ENCODE measurements at regions not wholly inside any gene's neighbourhood (a gene's known extent, or its start where the extent isn't known, plus 50 kb on each side); places are given as distances from the start of the nearest gene placed in this dataset.

DNA sequence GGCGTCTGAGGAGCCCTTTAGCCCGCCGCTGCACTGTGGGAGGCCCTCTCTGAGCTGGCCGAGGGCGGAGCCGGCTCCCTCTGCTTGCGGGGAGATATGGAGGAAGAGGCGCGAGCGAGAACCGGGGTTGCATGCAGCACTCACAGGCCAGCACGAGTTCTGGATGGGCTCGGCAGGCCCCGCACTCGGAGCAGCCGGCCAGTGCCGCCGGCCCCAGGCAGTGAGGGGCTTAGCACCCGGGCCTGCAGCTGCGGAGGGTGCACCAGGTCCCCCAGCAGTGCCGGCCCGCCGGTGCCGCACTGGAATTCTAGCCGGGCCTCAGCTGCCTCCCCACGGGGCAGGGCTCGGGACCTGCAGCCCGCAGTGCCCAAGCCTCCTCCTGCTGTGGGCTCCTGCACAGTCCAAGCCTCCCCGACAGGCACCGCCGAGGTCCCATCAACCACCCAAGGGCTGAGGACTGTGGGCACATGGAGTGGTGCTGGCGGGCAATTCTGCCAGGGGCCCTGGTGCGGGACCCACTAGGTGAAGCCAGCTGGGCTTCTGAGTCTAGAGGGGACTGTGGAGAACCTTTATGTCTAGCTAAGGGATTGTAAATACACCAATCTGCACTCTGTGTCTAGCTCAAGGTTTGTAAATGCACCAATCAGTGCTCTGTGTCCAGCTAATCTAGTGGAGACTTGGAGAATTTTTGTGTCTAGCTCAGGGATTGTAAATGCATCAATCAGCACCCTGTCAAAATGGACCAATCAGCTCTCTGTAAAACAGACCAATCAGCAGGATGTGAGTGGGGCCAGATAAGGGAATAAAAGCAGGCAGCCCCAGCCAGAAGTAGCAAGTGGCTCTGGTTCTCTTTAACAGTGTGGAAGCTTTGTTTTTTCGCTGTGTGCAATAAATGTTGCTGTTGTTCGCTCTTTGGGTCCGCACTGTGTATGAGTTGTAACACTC is 329.7 kb upstream of the JARID2 start:
- 95% methylated on average over 36 of the region's 36 CpGs for WGBS
- H3K18ac ChIP-seq (ENCODE audit: low read depth in 1 of 2, low read length in 2 of 2) = peak overlapping the region; percentile 14 to 24
- no peak overlapping the region for H3K4ac ChIP-seq (ENCODE audit: low read depth in 1 of 2, low read length in 2 of 2)
- no peak overlapping the region for H3K4me2 ChIP-seq (ENCODE audit: low read length, poor library complexity, severe bottlenecking)
- H3K4me1 ChIP-seq (ENCODE audit: control insufficient read depth, insufficient read depth, low read depth, low read length) = no peaks in the 10 kb centered on the region
- no peak overlapping the region for H3K9ac ChIP-seq (ENCODE audit: low read length)
- H4K91ac ChIP-seq (ENCODE audit: low read length) = peak overlapping the region; percentile 9
- no peak overlapping the region for H2AFZ ChIP-seq (ENCODE audit: low read depth, low read length)
- H3K36me3 ChIP-seq (ENCODE audit: control insufficient read depth in 1 of 2, insufficient read depth in 2 of 2, low read depth in 1 of 2, low read length in 2 of 2) = no peaks in the 10 kb centered on the region
- H4K8ac ChIP-seq (ENCODE audit: low read length) = peak overlapping the region; percentile 73
- no peak overlapping the region for H2BK15ac ChIP-seq (ENCODE audit: low read depth, poor library complexity, severe bottlenecking)
- no peak overlapping the region for H3K4me3 ChIP-seq (ENCODE audit: insufficient read depth in 1 of 2, low read depth in 1 of 2, low read length in 2 of 2)
- DNase-seq = no peak
- peak overlapping the region in 1 of 2 experiments; percentile 21 for H3K14ac ChIP-seq (ENCODE audit: low read length in 2 of 2)
- no peaks in the 10 kb centered on the region for H3K9me3 ChIP-seq (ENCODE audit: control insufficient read depth, low read length)
- H2BK5ac ChIP-seq (ENCODE audit: low read depth, low read length, poor library complexity, severe bottlenecking) = no peak overlapping the region
- no peak overlapping the region for H2BK12ac ChIP-seq (ENCODE audit: low read length in 2 of 2)
- no peak overlapping the region for H3K27ac ChIP-seq (ENCODE audit: low read length, poor library complexity, severe bottlenecking)
- H3K79me1 ChIP-seq (replicated peaks; ENCODE audit: low read length, poor library complexity, severe bottlenecking) = no peaks in the 10 kb centered on the region
- H2BK120ac ChIP-seq (ENCODE audit: low read depth, low read length) = no peak overlapping the region
- H3K27me3 ChIP-seq (ENCODE audit: control insufficient read depth in 1 of 2, insufficient read depth in 1 of 2, low read length in 2 of 2) = no peaks in the 10 kb centered on the region
- H2AK5ac ChIP-seq (ENCODE audit: low read length, severe bottlenecking) = no peak overlapping the region
- no peak overlapping the region for H3K23ac ChIP-seq (ENCODE audit: low read length in 2 of 2)

- Histone ChIP-seq H3K79me1 (replicated peaks; ENCODE audit: low read length, poor library complexity, severe bottlenecking) (no peaks in the 10 kb centered on the region), H2BK12ac (ENCODE audit: low read length in 2 of 2) (no peak overlapping the region), H3K9me3 (ENCODE audit: control insufficient read depth, low read length) (no peaks in the 10 kb centered on the region), H3K4me2 (ENCODE audit: low read length, poor library complexity, severe bottlenecking) (no peak overlapping the region), H4K8ac (ENCODE audit: low read length) (no peak overlapping the region), H3K23ac (ENCODE audit: low read length in 2 of 2) (no peak overlapping the region), H2AK5ac (ENCODE audit: low read length, severe bottlenecking) (no peak overlapping the region), H3K9ac (ENCODE audit: low read length) (no peak overlapping the region), H3K4me3 (ENCODE audit: insufficient read depth in 1 of 2, low read depth in 1 of 2, low read length in 2 of 2) (no peak overlapping the region), H3K14ac (ENCODE audit: low read length in 2 of 2) (no peak overlapping the region), H4K91ac (ENCODE audit: low read length) (no peak overlapping the region), H2BK5ac (ENCODE audit: low read depth, low read length, poor library complexity, severe bottlenecking) (no peak overlapping the region), H3K4me1 (ENCODE audit: control insufficient read depth, insufficient read depth, low read depth, low read length) (no peaks in the 10 kb centered on the region), H2BK15ac (ENCODE audit: low read depth, poor library complexity, severe bottlenecking) (no peak overlapping the region), H2BK120ac (ENCODE audit: low read depth, low read length) (no peak overlapping the region), H3K27me3 (ENCODE audit: control insufficient read depth in 1 of 2, insufficient read depth in 1 of 2, low read length in 2 of 2) (peaks cover 0 to 2% of the 10 kb centered on the region in 2 experiments), H3K18ac (ENCODE audit: low read depth in 1 of 2, low read length in 2 of 2) (no peak overlapping the region), H3K4ac (ENCODE audit: low read depth in 1 of 2, low read length in 2 of 2) (no peak overlapping the region), H2AFZ (ENCODE audit: low read depth, low read length) (no peak overlapping the region), H3K36me3 (ENCODE audit: control insufficient read depth in 1 of 2, insufficient read depth in 2 of 2, low read depth in 1 of 2, low read length in 2 of 2) (no peaks in the 10 kb centered on the region), H3K27ac (ENCODE audit: low read length, poor library complexity, severe bottlenecking) (no peak overlapping the region)
- WGBS = 69% methylated on average over 9 of the region's 12 CpGs
- peak; percentile 72 for DNase-seq
Measured at GRCh38 chr6:14917109-14917910, 328.6 kb upstream of the JARID2 start.

DNA sequence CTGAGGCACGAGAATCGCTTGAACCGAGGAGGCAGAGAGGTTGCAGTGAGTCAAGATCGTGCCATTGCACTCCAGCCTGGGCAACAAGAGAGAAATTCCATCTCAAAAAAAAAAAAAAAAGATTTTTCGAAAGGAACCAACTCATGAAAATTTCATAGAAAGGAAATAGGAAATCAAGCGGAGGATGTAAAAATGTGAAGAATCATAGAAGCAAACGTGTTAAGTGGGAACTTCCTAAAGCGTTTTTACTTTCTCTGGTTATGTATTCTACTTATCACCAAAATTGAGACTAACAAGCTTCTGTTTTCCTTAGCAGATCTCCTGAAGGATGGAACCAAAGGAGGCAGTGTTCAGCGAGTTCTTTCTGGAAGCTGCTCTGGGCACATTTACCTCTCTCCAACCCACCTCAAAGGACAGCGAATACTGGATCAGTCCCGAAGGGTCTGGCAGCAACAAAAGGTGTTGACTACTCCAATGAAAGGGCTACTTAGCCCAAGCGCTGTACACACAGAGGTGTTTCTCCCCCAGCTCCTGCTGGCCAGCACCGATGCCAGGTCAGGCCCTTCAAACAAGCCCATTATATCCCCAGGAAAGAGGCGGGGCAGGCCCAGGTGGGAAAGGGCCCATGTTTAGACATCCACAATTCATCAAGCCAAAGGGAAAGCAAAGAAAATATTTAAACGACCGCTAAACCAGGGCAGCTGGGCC is 327.5 kb upstream of the JARID2 start:
- H3K4me2 ChIP-seq (ENCODE audit: low read length, poor library complexity, severe bottlenecking) = no peak overlapping the region
- H2AK5ac ChIP-seq (ENCODE audit: low read length, severe bottlenecking) = no peak overlapping the region
- no peak overlapping the region for H3K4ac ChIP-seq (ENCODE audit: low read depth in 1 of 2, low read length in 2 of 2)
- peaks cover 0 to 6% of the 10 kb centered on the region in 2 experiments for H3K27me3 ChIP-seq (ENCODE audit: control insufficient read depth in 1 of 2, insufficient read depth in 1 of 2, low read length in 2 of 2)
- H3K9ac ChIP-seq (ENCODE audit: low read length) = no peak overlapping the region
- H3K36me3 ChIP-seq (ENCODE audit: control insufficient read depth in 1 of 2, insufficient read depth in 2 of 2, low read depth in 1 of 2, low read length in 2 of 2) = no peaks in the 10 kb centered on the region
- H3K23ac ChIP-seq (ENCODE audit: low read length in 2 of 2) = no peak overlapping the region
- no peak overlapping the region for H2BK5ac ChIP-seq (ENCODE audit: low read depth, low read length, poor library complexity, severe bottlenecking)
- H3K79me1 ChIP-seq (replicated peaks; ENCODE audit: low read length, poor library complexity, severe bottlenecking) = no peaks in the 10 kb centered on the region
- 95% methylated on average over 12 of the region's 16 CpGs for WGBS
- no peak overlapping the region for H4K8ac ChIP-seq (ENCODE audit: low read length)
- no peak for DNase-seq
- H3K4me3 ChIP-seq (ENCODE audit: insufficient read depth in 1 of 2, low read depth in 1 of 2, low read length in 2 of 2) = no peak overlapping the region
- no peak overlapping the region for H3K18ac ChIP-seq (ENCODE audit: low read depth in 1 of 2, low read length in 2 of 2)
- no peak overlapping the region for H4K91ac ChIP-seq (ENCODE audit: low read length)
- H2BK15ac ChIP-seq (ENCODE audit: low read depth, poor library complexity, severe bottlenecking) = no peak overlapping the region
- H2BK120ac ChIP-seq (ENCODE audit: low read depth, low read length) = no peak overlapping the region
- H3K4me1 ChIP-seq (ENCODE audit: control insufficient read depth, insufficient read depth, low read depth, low read length) = no peaks in the 10 kb centered on the region
- H3K27ac ChIP-seq (ENCODE audit: low read length, poor library complexity, severe bottlenecking) = no peak overlapping the region
- H3K9me3 ChIP-seq (ENCODE audit: control insufficient read depth, low read length) = no peaks in the 10 kb centered on the region
- H2AFZ ChIP-seq (ENCODE audit: low read depth, low read length) = no peak overlapping the region
- no peak overlapping the region for H2BK12ac ChIP-seq (ENCODE audit: low read length in 2 of 2)
- no peak overlapping the region for H3K14ac ChIP-seq (ENCODE audit: low read length in 2 of 2)

All from mesenchymal stem cell (in vitro differentiated cells and primary cell).